LHCN-M2 (cell line): ENCODE measurements at regions not wholly inside any gene's neighbourhood (a gene's known extent, or its start where the extent isn't known, plus 50 kb on each side); places are given as distances from the start of the nearest gene placed in this dataset.
"Not testable (repeated sequence)": the region's sequence is repeated elsewhere in the genome, so short reads cannot be mapped to it uniquely, and the experiment has no call there.

ENCODE experiments used
- DNase-seq: peaks from one replicate; pipeline ENCODE4 v3.0.0-alpha.2; 2012; ENCODE audit warnings: low read depth

DNA sequence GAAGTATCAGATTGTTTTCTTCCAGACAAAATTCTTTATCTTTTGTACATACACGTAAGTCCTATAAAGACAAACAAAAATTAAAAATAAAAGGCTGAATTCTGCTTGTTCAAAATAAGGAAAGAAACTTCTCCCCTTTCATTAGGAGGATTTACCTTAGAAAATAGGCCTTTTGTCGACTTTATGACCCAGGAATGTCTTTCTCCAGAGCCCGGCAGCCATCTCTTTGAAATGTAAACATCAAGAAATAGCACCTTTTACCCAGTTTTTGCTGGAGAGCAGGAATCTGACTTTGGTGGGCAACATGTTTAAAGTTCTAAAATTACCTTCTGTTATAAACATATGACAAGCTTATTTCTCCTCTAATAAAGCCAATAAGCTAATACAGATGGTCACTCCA, 373.0 kb upstream of the FTMT start:
- no peak for DNase-seq

DNA sequence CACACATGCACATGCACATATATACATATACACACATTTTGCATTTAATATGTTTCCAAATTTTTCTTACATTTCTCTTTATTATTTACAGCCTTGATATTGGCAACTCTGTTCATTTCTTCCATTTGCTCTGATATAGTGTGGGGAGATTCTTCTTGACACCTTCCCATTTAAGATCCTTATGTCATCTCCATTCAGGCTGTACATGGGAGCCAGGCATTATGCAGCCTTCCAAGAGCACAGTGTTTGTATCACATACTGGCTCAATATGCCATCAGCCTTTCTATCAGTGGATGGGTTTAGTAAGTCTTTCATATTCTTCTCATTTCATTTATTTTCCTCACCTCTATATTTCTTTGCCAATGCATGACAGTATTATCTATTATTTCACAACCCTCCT, 372.3 kb upstream of the FTMT start:
- DNase-seq, result no peak

DNA sequence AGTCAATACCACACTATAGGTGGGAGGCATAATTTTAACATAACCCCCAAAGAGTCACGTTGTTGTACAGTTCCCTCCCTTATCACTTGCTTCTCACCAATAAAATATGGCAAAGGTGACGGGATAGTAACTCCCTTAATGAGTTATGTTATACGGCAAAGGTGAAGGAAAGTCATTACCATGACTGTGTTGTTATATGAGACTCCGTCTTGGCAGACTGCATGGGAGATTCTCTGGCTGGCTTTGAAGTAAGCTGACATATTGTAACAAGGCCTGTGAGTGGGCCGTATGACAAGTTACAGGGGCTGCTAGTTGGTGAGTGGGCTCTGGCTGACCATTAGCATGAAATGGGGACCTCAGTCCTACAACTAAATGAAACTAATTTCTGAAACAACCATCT, 366.4 kb upstream of the FTMT start:
- no peak for DNase-seq

DNA sequence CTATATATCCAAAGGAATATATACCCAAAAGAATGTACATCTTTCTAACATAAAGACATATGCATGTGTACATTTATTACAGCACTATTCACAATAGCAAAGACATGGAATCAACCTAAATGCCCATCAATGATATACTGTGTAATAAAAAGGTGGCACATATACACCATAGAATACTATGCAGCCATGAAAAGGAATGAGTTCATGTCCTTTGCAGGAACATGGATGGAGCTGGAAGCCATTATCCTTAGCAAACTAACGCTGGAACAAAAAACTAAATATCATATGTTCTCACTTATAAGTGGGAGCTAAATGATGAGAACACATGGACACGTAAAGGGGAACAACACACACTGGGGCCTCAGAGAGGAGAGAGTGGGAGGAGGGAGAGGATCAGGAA, 365.7 kb upstream of the FTMT start:
- not testable (repeated sequence) for DNase-seq

DNA sequence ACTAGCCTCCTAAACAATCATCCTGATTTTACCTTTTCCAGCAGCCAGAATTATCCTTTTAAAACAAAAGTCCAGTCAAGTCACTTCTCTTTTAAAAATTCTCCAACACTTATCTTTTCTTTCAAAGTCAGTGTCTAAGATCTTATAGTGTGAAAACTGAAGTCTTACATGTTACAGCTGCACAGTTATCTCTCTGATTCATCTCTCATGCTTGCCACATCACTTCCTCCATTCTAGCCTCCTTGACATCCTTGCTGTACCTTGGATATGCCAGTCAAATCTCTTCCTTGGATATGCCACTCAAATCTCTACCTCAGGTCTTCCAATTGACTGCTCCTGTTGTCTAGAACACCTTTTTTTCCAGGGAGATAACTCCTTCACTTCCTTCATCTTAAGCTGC, 361.7 kb upstream of the FTMT start:
- no peak for DNase-seq

DNA sequence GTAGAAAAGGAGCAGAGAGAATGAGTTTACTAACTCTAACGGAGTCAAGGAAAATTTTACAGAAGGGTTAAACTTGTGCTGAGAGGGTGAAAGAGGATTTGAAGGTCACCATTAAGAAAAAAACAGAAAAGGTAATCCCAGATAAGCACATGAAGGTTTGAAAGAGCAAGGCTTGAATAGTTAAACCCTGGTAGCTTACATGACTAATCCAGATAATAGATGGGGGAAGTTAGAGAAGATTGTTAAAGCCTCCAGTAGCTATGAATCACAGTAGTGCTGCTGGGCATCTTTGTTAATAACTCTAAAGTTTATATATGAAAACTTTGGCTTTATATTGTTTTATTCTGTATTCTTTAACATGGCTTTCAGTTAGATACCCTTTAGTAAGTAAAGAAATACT, 354.5 kb upstream of the FTMT start:
- DNase-seq, result no peak

DNA sequence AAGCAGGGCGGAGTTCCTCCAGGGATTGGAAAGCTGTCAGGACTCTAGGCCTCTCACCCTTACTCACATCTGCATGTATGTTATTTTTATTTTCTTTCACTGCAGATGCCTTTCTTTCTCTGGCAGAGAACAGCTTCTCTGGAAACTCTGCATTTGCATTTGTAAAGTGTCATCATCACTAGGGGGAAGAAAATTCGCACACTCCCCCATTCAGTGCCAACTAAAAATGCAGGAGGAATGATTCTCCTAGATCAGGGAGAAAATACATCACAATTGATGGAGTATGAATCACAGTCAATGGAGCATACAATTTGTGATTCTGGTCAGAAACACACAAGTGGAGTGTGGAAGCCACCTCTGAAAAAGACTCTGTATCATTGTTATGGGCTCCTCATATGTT, 351.4 kb upstream of the FTMT start:
- DNase-seq, result no peak

DNA sequence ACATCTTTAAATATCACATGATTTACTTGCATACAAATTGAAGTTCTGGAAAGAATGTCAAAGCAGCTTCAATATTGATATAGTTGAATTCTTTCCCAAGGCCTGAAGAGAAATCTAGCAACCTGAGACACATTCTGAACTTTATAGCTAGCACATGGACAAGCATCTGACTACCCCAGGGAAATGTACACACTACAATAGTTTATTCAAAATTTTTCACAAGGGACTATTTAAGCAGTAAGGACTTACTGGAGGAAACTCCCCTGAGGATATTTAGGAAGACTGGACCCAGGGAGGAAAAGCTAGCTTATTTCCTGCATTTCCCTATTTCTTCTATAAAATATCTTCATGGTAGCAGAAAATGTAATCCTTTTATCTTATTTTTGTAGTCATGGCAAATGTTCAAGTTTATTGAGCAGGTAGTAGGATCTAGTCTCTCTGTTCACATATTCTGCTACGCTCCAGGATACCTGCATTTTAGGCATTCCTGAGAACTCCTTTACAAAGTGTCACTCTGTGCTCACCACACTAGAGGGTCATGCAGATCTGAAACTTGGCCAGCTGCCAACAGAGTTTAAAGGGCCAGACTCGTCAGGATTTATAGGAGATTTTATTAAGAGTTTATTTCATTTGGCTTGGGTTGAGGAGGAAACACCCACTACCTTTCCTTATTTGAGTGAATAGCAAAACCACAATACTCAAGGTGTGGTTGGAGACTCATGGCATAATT, 348.4 kb upstream of the FTMT start:
- no peak for DNase-seq

DNA sequence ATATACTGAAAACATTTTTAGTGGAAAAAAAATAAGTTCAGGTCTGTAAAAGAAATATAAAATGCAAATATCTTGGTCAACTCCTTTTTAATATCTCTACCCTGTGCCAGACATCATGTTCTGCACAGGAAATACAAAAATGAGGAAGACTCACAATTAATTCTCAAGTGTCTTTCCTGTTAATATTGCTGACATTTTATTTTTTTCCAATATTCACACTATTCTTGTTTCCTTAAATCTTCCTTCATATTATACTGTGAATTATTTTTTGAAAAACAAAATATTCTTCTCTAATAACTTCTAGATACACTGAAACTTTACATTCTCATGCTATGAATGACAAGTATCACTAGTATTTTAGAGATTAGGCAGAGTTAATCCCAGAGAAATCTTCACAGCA, 334.7 kb upstream of the FTMT start:
- DNase-seq, result no peak

DNA sequence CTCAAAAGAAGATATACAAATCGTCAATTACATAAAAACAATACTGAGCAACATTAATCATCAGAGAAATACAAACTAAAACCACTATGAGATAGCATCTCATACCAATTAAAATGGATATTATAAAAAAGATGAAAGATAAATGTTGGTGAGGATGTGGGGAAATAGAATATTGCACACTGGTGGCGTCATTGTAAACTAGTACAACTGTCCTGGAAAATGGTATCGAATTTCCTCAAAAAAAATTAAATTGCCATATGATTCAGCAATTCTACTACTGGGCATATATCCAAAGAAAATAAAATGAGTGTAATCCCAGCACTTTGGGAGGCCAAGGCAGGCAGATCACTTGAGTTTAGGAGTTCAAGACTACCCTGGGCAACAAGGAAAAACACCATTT, 326.0 kb upstream of the FTMT start:
- peak; percentile 1 for DNase-seq

DNA sequence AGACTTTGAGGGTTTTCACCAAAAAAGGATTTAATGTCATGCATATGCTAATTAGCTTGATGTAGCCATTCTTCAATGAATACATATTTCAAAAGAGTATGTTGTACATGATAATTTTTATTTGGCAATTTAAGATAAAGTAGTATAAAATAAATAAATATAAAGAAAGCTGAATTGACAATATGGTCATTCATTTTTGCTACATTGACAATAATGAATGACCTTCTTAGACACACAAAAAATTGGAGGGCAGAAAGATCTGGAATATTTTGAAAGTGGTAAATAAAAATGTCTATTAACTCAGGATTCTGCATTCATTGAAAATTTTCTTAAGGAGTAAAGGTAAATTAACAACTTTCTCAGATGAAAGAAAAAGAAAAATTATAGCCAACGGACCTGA, 324.8 kb upstream of the FTMT start:
- DNase-seq, result no peak

DNA sequence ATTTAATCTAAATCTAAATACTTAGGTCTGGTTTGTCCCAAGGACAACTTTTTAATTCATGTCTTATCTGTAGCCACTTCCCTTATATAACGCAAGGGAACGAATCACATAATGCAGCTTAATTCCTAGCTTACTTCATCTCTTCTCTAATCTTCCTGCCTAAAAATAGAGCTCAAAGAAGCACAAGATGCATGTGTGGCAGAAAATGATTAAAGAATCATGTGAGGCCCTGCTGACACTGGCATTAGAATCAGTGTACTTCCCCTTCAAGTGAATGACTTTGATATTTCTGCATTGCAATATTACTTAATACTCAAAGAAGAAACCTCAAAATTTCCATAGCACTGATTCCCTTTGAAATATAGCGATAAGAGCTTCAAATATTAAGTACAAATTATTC, 317.9 kb upstream of the FTMT start:
- no peak for DNase-seq

DNA sequence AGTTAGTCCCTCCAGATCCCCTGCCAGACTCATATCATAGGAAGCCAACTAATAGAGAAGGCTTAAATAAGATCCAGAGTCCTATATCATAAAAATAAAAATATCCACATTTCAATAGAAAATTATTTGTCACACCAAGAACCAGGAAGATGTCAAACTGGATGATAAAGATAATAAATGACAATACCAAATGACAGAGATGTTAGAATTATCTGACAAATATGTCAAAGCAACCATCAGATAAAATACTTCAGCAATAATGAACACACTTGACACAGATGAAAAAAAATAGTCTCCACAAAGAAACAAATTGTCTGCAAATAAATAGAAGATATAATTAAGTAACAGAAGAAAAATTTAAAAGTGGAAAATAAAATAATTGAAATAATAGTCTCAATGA, 300.7 kb upstream of the FTMT start:
- no peak for DNase-seq

DNA sequence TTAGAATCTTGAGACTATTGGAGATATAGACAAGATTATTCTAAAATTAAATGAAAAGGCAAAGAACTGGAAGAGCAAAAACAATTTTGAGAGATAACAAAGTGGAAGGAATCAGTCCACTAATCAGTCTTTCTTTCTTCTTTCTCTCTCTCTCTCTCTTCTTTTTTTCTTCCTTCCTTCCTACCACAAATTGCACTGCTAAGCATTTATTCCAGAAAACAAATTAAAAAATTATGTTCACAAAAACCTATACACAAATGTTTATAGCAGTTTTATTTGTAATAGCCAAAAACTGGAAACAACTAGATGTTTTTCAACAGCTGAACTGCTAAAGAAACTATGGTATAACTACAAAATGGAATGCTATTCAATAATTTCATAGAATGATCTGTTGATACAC, 291.9 kb upstream of the FTMT start:
- no peak for DNase-seq

DNA sequence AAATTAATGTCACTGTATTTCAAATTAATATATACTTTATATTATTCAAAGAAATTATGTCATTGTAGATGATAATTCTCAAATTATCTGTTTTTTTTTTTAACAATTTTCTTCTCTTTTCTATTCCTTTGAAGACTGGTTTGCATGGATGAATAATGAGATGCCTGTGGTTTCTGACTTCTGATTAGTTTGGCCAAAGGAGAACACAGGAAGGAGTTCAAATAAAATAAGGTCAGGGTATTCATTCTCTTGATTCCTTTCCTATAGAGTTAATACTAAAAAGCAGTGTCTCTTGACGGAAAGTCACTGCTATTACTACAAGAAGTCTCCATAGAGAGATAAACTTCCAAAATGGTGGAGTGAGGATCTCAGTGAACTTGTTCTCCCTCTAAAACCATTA, 279.6 kb upstream of the FTMT start:
- DNase-seq, result no peak

DNA sequence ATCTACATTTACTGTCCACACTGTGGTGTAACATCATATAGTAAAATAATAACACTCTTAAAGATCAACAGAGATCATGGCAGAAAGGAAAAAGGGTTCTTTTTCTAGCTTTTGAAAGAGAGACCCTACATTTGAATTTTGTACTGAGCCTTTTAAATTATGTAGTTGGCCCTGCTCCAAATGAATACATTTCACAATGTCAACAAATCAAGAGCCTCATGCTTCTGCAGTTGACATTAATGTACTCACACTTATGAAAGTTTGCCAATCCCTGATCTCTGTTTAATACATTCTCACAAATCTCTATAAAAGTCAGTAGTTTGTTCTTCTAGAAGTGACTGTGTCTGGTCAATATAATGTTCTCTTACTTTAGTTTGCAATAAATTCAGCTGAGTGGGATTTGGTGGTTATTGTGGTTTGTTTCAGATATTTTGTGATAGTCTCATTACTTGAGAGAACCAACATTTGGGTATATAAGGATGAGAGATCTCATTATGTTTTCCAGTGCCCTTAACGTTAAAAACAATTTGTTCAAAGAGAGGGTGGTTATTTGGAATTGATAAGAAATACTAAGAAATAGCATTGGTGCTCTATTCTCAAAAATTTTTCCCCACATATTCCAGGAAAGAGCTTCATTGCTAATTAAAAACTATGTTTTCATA, 277.8 kb upstream of the FTMT start:
- DNase-seq, result no peak

DNA sequence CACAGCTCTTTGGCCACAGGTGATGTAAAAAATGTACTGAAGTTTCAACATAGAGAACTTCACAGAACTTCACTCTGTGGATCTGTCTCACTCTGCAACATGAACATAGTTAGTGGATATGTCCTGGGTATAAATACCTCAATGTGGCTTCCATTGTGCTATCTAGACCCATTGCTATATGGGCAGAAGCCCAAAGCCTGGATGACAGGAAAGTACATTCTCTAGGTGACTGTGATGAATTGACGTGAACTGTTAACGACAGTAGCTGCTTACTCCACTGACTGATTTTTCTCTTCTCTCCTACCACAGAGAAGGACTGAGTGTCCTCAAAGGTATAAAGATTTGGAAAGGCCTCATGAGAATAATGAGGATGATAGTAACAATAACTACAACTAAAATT, 270.1 kb upstream of the FTMT start:
- no peak for DNase-seq

DNA sequence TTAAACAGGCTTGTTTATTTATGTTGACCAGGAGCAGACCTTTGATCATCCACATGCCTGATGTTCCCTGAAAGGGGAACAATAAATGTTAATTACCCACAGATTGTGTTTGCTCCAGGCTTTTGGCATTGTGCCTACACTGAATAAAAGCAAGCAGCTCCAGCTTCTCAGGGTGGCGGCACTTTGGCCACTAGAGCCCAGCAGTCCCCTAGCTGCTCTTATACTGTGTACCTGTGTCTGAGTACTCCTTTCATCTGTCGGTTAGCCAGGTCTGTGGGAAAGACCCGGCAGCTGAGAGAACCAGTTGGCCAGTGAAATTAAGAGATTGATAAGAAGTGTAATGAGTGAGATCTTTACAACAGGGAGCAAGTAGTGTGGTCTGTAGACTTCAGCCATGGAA, 254.8 kb upstream of the FTMT start:
- no peak for DNase-seq

DNA sequence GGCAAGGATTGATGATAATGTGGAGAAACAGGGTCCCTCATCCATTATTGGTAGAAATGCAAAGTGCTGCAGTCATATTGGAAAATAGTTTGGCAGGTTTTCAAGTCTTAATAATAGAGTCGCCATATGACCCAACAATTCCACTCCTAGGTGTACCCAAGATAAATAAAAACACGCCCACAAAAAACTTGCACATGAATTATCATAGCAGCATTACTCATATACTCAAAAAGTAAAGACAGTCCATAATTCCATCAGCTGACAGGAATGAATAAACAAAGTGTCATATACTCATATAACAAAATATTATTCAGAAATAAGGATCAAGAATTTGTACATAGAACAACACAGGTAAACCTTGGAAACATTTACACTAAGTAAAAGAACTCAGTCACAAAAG, 242.9 kb upstream of the FTMT start:
- DNase-seq, result no peak

DNA sequence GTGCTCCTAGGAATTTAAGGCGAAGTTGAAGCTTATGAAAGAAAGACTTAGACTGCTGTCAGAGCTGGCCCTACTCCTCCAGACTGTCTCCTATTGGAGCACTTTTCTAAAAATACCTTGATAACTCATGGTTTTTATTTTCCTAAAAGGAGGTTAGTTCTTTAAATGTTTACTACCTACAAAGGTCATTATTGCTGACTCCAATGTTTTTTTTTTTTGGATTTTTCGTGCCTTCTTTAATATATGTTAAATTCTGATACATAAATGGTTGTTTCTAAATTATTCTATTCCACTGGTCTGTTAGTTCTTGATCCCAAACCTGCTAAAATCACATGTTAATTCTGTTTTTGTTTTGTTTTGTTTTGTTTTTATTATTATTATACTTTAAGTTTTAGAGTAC, 227.6 kb upstream of the FTMT start:
- DNase-seq, result no peak

DNA sequence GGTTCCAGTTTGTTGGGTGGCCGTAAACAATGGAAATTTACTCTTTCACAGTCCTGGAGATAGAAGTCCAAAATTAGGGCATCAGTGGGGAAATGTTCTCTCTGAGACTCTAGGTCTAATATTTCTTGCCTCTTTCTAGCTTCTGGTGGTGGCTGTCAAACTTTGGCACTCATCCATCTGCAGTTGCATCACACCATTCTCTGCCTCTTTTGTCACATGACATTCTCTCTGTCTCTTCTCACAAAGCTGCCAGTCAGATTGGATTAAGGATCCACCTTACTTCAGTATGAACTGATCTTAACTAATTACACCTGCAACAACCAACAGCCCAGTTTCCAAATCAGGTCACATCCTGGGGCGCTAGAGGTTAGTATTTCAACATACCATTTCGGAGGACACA, 222.9 kb upstream of the FTMT start:
- DNase-seq, result no peak

DNA sequence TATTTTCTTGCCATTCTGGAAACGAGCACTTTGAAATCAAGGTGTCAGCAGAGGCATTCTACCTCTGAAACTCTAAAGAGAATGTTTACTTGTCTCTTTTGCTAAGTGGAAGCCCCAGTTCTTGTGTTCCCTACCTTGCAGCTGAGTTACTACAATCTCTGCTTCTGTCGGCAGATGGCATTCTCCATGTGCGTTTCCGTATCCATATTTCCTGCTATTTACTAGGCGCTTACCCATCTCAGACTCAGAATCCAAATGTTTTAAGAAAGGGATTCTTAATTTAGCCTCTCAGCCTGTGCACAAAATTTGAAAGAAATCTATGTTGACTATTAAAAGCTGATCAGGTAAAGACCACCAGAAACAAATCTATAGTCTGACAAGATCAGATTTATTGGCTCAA, 221.3 kb upstream of the FTMT start:
- DNase-seq, result peak; percentile 9

DNA sequence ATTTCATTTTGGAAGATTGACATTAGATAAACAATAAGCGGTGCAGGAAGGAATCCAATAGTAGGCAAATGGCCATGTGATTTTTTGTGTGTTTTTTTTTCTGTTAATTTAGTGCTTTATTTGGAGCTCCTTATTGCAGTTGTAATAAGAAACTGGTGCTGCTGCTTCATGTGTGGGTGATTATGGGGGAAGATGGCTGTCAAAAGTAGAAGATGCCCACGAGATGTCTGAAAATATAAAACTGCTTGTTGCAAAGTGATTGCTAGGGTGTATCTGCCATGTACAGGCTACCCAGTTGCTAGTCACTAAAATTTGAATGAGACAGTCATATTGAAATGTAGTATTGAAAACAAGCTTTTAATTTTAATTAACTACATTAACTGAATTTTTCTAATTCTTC, 216.7 kb upstream of the FTMT start:
- DNase-seq, result no peak

DNA sequence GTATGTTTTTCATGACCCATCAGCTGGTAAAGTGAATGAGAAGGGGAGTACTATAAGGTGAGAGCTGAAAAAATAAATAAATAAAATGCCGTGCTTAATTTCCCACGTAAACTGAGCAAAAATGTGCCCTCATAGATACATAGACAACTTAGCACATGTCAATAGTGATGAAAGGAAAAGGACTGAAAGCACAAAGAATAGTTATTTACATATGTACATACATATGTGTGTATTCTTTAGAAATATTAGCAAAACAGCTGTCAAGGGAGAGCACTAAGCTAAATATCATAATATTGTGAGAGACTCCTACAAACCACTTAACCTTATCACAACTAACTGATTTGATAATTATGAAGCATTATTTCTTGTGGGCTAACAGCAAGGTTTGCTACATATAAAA, 213.6 kb upstream of the FTMT start:
- no peak for DNase-seq
